ENCODE measurements at regions not wholly inside any gene's neighbourhood (a gene's known extent, or its start where the extent isn't known, plus 50 kb on each side); places are given as distances from the start of the nearest gene placed in this dataset.

DNA sequence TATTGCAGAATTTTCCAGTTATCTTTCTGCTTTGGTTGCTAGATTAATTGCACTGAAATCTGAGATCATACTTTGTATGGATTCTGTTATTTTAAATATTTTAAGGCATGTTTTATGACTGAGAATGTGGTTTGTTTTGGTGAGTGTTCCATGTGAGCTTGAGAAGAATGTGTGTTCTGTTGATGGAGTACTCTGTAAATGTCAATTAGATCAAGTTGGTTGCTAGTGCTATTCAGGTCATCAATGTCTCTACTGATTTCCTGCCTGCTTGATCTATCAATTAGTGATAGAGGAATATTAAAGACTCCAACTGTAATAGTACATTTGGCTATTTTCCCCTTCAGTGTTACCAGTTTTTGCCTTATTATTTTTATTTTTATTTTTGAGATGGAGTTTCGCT, 64.3 kb upstream of the SHANK2 start:
- TF ChIP-seq, protein P1, sequence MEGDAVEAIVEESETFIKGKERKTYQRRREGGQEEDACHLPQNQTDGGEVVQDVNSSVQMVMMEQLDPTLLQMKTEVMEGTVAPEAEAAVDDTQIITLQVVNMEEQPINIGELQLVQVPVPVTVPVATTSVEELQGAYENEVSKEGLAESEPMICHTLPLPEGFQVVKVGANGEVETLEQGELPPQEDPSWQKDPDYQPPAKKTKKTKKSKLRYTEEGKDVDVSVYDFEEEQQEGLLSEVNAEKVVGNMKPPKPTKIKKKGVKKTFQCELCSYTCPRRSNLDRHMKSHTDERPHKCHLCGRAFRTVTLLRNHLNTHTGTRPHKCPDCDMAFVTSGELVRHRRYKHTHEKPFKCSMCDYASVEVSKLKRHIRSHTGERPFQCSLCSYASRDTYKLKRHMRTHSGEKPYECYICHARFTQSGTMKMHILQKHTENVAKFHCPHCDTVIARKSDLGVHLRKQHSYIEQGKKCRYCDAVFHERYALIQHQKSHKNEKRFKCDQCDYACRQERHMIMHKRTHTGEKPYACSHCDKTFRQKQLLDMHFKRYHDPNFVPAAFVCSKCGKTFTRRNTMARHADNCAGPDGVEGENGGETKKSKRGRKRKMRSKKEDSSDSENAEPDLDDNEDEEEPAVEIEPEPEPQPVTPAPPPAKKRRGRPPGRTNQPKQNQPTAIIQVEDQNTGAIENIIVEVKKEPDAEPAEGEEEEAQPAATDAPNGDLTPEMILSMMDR (conservative IDR thresholded peaks at IDR 0.05; ENCODE audit: low read length): no peak
- TF ChIP-seq EZH2phosphoT487 (IDR thresholded peaks at IDR 0.05; ENCODE audit: borderline replicate concordance, low read depth, low read length): no peak
